ENCODE measurements at regions not wholly inside any gene's neighbourhood (a gene's known extent, or its start where the extent isn't known, plus 50 kb on each side); places are given as distances from the start of the nearest gene placed in this dataset.

GRCh38 chr16:86018487-86018886 is 119.5 kb downstream of the IRF8 start:
- no peak for DNase-seq (ENCODE audit: low read depth)

GRCh38 chr16:86018941-86019340 is 120.0 kb downstream of the IRF8 start:
- DNase-seq (ENCODE audit: low read depth), result no peak

DNA sequence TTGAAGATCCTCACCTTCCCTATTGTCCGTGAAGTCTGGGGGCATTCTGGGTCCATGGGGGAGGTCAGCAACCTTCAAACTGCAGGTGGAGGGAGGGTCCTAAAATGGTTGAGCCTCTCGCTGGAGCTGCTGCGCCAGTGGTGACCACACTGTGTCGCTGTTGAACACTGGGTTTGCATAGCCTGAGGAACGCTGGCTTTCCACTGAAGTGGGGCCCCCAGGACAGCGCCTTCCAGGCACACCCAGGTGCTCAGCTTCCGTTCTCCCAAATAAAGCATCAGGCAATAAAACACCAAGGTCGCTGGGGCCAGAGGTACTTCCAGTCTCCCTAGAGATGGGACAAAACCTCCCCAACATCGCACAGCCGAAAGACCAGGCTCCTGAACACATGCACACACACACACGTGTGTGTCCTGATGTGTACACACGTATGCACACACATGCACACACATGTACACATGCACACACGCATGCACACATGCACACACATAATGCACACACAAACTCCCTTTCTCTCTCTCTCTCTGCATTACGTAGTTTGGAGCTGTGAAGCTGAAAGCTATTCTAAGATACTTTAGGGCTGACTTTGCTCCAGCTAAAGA is 120.6 kb downstream of the IRF8 start:
- no peak for DNase-seq (ENCODE audit: low read depth)

DNA sequence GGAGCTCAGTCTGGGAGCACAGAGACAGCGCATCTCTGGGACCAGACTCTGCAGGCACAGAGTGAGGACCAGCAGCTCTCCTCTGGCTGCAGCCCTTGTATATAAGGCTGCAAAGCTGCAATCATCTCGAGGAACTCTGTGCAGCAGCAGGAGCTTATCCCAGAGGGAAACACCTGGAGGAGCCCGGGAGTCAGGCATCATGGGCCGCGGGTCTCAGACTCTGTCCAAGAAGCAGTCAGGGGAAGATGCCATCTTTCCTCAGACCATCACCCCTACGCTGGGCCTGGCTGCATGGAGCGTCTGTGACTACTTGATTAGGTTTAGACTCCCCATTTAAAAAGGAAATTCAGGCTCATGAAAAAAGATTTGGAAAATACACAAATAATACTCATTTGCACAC is 122.0 kb downstream of the IRF8 start:
- no peak for DNase-seq (ENCODE audit: low read depth)

DNA sequence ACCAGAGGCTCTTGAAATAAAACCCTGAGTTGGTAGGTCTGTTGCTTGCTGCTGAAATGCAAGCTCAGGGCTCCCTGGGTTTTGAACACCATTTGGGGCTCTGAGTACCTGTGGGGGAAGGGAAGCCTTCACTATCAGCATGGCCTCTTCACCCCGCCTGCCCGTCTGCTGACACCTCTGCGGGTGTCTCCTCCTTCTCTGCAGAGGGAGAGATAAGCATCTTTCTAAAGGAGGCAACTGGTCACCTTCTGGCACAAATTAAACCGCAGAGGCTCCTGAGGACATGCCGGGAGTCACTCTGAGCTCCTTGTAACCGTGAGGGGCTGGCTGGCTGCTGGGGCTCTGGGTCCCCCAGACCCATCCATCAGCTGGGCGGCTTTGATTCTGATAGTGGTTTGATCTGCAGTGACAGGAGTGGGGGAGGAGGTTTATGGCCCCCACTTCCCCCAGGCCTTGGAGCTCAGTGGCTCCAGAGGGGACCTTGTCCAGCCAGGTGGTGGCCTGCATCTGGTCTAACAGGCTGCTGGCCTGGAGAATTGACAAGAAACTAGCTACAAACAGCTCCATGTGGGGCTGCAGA is 123.5 kb downstream of the IRF8 start:
- DNase-seq (ENCODE audit: low read depth), result no peak

DNA sequence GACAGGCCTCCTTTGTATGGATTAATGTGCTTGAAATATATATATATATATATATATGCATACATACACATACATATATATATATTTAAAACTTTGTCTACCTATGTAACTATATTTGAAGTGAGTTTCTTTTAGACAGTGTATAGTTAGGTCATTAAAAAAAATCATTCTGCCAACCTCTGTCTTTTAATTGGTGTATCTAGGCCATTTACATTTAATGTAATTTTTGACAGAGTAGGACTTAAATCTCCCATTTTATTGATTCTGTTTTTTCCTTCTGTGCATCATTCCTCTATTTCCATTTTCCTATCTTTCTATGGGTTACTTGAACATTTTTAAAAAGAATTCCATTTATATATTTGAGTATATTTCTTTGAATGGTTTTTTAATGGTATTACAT is 125.2 kb downstream of the IRF8 start:
- DNase-seq (ENCODE audit: low read depth), result no peak

- no peak for DNase-seq (ENCODE audit: low read depth)
Observed at GRCh38 chr16:86025706-86026105, 126.7 kb downstream of the IRF8 start.

- DNase-seq (ENCODE audit: low read depth), result no peak
Observed at GRCh38 chr16:86026171-86026910, 127.4 kb downstream of the IRF8 start.

- no peak for DNase-seq (ENCODE audit: low read depth)
Observed at GRCh38 chr16:86026916-86027315, 128.0 kb downstream of the IRF8 start.

- no peak for DNase-seq (ENCODE audit: low read depth)
Observed at GRCh38 chr16:86027373-86028126, 128.6 kb downstream of the IRF8 start.

DNA sequence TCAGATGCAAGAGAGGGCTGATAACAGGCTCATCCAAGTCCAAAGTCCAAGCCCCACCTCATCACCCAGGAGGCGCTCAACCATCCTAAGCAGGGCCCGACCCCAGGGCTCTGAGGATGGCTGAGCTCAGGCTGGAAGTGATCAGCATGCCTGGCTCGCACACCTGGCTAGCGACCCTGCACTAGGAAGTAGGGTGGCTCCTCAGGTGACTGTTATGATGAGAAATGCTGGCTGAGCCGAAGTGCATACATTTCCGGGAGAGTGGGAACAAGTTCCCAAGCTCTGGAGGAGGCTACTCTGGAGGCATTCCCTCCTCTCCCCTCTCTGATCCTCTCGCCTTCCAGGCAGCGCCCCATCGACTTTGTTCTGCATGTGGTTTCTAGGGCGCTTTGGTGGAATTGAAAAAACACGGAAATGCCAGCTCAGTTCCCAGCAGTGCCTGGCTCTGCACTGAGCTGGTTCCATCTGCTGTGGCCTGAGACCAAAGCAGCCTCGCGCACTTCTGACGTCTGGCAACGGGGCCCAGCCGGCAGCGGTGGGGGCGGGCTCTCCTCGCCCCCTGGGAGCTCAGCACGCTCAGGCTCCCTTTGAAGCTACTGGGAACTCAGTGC is 130.3 kb downstream of the IRF8 start:
- no peak for DNase-seq (ENCODE audit: low read depth)

DNA sequence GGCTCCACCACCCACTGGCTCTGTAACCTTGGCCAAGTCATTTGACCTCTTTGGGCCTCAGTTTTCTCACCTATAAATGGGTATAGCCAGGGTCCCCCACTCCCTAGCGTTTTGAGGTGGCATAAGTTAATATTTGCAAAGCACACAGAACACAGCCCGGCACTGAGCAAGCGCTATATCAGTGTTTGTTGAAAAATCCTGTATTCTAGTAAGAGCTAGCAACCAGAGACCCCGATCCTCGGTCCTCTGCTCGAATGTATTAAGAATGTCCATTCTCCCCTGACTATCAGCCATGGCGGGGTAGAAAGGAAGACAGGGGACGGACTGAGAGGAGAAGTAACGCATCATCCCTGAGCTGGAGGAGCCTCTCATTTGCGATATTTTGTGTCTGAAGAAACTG is 131.2 kb downstream of the IRF8 start:
- DNase-seq (ENCODE audit: low read depth), result no peak

DNA sequence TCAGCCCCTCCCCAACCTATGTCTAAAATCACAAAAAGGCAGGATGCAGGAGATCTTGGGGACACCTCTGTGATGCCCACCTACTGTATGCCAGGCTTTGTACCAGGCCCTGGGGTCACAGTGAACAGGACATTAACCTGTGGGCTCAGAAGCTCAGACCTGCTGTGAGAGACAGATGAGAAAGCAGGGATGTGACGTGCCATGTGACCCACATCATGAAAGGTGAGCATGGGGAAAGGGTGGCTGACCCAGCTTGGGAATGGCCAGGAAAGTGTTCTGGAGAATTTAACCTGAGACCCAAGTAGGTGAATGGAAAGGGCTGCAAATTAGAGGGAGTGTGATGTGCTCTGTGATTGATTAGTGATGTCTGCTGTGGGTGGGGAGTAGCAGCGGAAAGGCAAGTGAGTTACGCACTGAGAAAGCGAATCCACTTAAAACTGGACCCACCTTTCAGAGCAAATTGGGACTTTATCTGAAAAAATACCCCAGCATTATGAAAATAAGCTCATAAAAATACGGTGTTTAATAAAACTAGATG is 132.2 kb downstream of the IRF8 start:
- DNase-seq (ENCODE audit: low read depth), result no peak

DNA sequence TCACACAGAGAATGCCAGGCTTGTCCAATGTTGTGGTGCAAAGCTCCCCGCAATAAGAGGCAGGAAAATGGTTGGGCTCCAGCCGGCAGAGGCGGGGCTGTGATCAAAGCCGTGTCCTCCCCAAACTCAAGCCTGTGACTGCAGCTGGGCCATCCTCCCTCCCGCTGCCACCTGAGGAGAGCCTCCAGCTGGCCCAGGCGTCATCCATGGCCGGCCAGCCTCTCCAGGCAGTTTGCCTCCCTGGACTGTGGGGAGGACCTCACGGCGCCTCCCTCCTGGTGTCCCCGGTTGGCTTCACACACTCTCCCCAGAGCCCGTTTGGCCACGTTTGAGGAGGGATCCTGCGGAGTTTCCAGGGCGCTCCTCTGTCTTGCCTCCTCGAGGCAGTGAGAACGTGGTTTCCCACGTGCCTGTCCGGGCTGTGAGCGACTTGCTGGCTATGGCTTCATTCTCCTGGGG is 134.1 kb downstream of the IRF8 start:
- DNase-seq (ENCODE audit: low read depth), result no peak

DNA sequence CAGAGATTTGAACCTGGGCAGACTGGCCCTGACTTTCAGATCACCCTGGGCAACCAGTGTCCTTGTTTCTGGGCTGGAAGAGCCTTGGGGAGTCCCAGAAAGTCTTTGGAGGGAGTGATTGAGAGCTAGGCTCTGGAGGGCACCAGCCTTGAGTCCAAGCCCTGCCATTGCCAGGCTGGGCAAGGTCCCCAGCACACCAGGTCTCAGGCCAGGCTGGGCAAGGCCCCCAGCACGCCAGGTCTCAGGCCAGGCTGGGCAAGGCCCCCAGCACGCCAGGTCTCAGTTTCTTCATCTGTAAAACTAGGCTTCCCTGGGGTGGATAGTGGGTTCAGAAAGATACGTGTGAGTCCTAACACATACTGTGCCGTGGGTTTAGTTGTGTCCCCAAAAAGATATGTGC is 135.0 kb downstream of the IRF8 start:
- no peak for DNase-seq (ENCODE audit: low read depth)

- DNase-seq (ENCODE audit: low read depth), result no peak
Observed at GRCh38 chr16:86034421-86034919, 135.5 kb downstream of the IRF8 start.

GRCh38 chr16:86035906-86036305 is 136.9 kb downstream of the IRF8 start:
- DNase-seq (ENCODE audit: low read depth), result no peak

DNA sequence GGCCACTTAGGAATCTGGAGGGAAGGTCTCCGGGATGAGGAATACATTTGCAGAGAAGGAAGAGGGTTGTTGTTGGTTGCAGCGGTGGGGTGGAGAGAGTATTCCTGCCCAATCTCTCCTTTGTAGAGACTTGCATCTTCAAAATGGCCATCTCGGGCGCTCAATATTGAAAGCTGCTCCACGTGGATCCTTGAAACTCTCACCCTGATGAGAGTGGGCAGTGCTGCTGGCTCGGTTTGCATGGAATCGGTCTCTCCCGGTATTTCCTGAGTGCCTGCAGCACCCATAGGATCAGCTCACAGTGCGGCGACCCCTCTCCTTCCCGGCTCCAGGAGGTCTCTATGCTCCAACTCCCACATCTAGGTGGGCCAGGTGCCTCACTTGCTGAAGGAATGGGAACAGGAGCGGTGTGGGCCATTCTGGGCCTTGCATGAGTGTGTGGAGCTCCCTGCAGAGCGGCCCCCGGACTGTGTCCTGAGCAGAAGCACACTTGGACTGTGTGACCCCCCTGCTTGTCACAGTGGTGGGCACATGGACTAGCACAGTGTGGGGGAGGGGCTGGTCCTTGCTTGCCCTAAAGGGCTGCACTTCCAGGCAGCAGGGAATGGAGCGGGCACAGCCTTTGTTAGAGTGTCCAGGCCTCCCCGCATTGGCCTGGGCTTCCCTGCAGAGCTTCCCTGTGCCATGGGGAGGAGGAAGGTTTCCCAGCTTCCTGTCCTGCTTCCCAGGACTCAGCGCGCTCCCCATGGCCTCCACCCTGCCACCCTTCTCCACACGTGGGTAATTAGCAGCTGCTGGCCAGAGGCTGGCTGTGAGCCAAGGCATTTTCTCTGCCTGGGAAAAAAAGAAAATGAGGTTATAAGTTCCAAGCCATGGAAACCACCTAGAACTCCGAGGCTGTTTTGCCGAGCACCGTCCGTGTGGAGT is 139.3 kb downstream of the IRF8 start:
- DNase-seq (ENCODE audit: low read depth), result no peak

GRCh38 chr16:86038926-86039310 is 140.0 kb downstream of the IRF8 start:
- no peak for DNase-seq (ENCODE audit: low read depth)

DNA sequence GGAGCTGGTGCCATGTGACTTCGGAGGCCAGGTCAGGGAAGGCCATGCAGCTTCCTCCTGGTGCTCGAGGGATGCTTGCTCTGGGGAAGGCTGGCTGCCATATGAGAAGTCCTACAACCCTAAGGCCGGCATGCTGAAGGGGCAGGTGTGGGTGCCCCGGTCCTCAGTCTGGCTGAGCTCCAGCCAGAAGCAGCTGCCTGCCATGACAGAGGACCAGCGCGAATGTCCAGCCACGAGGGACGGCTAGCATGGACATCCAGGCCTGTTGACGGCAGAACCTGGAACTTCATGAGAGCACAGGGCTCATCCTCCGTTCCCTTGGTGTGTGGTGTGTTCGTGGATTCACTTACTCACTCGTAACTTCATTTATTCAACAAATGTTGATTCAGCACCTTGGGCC is 140.6 kb downstream of the IRF8 start:
- DNase-seq (ENCODE audit: low read depth), result no peak

GRCh38 chr16:86040496-86040895 is 141.5 kb downstream of the IRF8 start:
- DNase-seq (ENCODE audit: low read depth), result no peak

Measured in activated gamma-delta T cell treated with anti-CD3 and anti-CD28 coated beads, Interleukin-2, amount 50 U/mL, for 16 hours (primary cell).